Hepatocyte (in vitro differentiated cells): ENCODE measurements at regions not wholly inside any gene's neighbourhood (a gene's known extent, or its start where the extent isn't known, plus 50 kb on each side); places are given as distances from the start of the nearest gene placed in this dataset.

Experiments
- CTCF ChIP-seq: fragments of 200-600 bp; sonication (generic); IDR thresholded peaks from 2 replicates; pipeline ENCODE4 v1.5.1; 2016; ENCODE audit warnings: antibody characterized with exemption, mild to moderate bottlenecking; ENCODE audit not compliant: poor library complexity
- EZH2 ChIP-seq: fragments of 200-600 bp; sonication (generic); IDR thresholded peaks from 2 replicates; pipeline ENCODE4 v1.6.1; 2016; ENCODE audit warnings: antibody characterized with exemption, mild to moderate bottlenecking, borderline replicate concordance

GRCh38 chr6:98605705-98606104, 228.7 kb upstream of the POU3F2 start:
- TF ChIP-seq CTCF (no peak), EZH2 (no peak)
